NB4 (cell line): ENCODE measurements at regions not wholly inside any gene's neighbourhood (a gene's known extent, or its start where the extent isn't known, plus 50 kb on each side); places are given as distances from the start of the nearest gene placed in this dataset.
"Not testable (repeated sequence)": the region's sequence is repeated elsewhere in the genome, so short reads cannot be mapped to it uniquely, and the experiment has no call there.

ENCODE experiments used
- DNase-seq: peaks from one replicate; pipeline ENCODE4 v3.0.0; 2010; ENCODE audit warnings: low read depth
- H3K4me3 ChIP-seq: one replicate; pipeline ENCODE4 v1.5.1; 2011; ENCODE audit warnings: mild to moderate bottlenecking, low read depth, low read length, moderate library complexity
- CTCF ChIP-seq: IDR thresholded peaks from one replicate; pipeline ENCODE4 v1.5.1; 2012; ENCODE audit warnings: low read depth, low read length
- MAX ChIP-seq: IDR thresholded peaks from 2 replicates; pipeline ENCODE4 v1.6.1; 2011; ENCODE audit warnings: low read depth, low read length
- MYC ChIP-seq: IDR thresholded peaks from 2 replicates; pipeline ENCODE4 v1.6.1; 2011; ENCODE audit warnings: low read depth, low read length
- POLR2A ChIP-seq: IDR thresholded peaks from 2 replicates; pipeline ENCODE4 v1.6.1; 2011; ENCODE audit warnings: mild to moderate bottlenecking; ENCODE audit not compliant: insufficient read length; ENCODE audit errors: extremely low read depth

GRCh38 chr15:35279811-35280210 lies 194.7 kb upstream of the NANOGP8 start:
- no peak overlapping the region for H3K4me3 ChIP-seq
- DNase-seq = no peak
- TF ChIP-seq MYC (no peak), POLR2A (no peak), CTCF (no peak), MAX (no peak)

DNA sequence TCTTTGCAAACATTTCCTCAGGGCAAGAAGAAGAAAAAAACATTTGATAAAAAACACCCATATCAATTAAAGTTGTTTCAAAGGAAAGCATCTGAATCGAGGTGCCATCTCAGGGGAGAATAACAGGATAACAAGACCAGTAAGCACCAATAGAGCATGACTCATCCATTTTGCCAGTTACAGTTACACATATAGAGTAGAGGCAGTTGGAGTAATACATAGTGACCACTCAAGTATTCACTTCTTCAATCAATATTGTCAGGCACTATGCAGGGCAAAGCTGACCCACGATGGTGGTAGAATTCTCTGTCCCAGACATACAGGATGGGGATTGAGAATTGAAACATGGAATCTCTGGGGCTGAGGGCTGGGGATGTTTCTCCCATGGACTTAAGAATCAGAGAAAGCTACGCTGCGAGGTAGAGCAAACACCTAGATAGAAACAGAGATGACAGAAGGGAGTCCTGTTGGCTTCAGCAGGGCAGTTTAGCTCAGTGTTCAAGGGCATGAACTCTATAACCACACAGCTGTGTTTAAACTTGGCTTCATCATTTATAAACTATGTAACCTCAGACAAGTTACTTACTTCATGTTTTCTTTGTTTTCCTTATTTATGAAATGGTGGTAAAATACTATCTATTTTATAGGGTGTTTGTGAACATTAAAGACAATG lies 186.4 kb upstream of the NANOGP8 start:
- TF ChIP-seq MAX (no peak), MYC (no peak), POLR2A (no peak), CTCF (no peak)
- no peak overlapping the region for H3K4me3 ChIP-seq
- no peak for DNase-seq

GRCh38 chr15:35260941-35261340 lies 175.8 kb upstream of the NANOGP8 start:
- H3K4me3 ChIP-seq = no peak overlapping the region
- DNase-seq = no peak
- TF ChIP-seq MYC (no peak), POLR2A (no peak), MAX (no peak), CTCF (no peak)

- DNase-seq, H3K4me3 ChIP-seq: not testable (repeated sequence)
These were observed 175.2 kb upstream of the NANOGP8 start for GRCh38 chr15:35260274-35260673.

DNA sequence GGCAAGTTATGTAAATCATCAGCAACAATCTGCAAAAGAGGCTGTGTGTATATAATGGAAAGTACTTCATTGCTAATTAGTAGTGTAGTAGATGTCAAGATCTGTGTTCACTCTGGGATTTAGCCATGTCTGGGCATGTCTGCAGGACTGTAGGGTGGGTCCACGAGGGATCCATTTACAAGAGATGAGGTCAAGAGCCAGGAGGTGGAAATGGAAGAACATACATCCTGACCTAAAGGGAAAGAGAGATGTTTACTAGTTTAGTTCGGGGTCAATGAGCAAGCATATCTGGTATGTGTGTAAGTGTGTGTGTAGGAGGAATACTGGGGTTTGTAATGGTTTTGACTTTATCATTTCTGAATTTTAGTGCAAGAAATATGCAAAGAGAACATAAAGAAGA lies 171.5 kb upstream of the NANOGP8 start:
- no peak for TF ChIP-seq MAX
- TF ChIP-seq POLR2A = no peak
- no peak for TF ChIP-seq CTCF
- TF ChIP-seq MYC = no peak
- H3K4me3 ChIP-seq = no peak overlapping the region
- no peak for DNase-seq

DNA sequence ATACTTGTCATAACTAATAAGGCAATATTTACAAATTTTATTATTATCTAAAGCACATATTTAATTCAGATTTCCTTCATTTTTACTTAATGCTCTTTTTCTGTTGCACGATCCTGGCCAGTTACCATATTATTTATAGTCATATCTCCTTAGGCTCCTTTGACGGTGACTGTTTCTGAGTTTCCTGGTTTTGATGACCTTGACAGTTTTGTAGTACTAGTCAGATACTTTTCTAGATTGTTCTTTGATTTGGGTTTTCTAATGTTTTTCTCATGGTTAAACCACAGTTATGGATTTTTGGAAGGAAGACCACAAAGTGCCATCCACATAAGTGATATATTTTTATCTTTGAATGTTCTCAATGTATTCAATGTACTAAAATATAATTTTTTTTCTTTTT lies 171.0 kb upstream of the NANOGP8 start:
- TF ChIP-seq CTCF = no peak
- TF ChIP-seq POLR2A = no peak
- TF ChIP-seq MYC = no peak
- no peak for TF ChIP-seq MAX
- no peak overlapping the region for H3K4me3 ChIP-seq
- DNase-seq = no peak

GRCh38 chr15:35254908-35255307 lies 169.8 kb upstream of the NANOGP8 start:
- DNase-seq, H3K4me3 ChIP-seq: not testable (repeated sequence)
